ENCODE measurements at regions not wholly inside any gene's neighbourhood (a gene's known extent, or its start where the extent isn't known, plus 50 kb on each side); places are given as distances from the start of the nearest gene placed in this dataset.
"Not testable (repeated sequence)": the region's sequence is repeated elsewhere in the genome, so short reads cannot be mapped to it uniquely, and the experiment has no call there.

DNA sequence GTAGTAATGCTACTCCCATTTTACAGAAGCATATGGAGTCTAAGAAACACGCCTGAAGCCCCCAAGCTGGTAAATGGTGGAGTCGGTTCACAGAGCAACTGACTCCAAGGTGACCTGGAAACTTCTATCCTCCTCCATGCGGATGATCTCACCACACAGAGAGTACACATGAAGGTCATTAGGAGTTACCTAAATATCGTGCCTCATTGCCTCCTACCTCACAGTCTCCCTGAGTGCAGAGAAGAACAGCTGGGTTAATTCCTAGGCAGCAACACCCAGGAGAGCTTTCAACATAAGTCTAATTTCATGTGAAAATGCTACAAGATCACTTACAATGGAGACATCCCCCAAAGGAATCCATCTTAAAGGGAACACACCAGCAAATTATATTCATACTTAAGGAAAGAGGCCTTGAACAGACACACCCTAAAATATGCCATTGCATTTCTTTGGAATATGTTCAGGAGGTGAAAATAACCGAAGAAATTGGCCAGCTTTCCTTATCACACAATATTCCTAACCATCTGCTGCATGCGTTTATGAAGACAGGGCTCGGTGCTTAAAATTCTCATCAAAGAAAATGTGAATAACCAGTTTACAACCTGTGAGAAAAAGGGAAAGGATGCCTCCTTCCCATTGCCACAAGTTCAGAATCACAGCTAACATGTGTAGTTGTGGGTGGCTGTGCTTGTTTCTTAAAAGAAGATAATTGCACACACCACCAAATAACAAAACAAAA, 203.6 kb upstream of the NBEA start:
- Histone ChIP-seq H3K9ac (ENCODE audit: low read depth in 1 of 2, low read length in 2 of 2) (no peak overlapping the region), H3K27me3 (ENCODE audit: control insufficient read depth in 4 of 4, insufficient read depth in 4 of 4, low read length in 3 of 4) (no peaks in the 10 kb centered on the region), H3K27ac (ENCODE audit: low read depth in 1 of 2, low read length in 2 of 2) (no peak overlapping the region), H3K4me3 (ENCODE audit: low read depth in 1 of 3, low read length in 3 of 3) (no peak overlapping the region), H3K36me3 (ENCODE audit: control insufficient read depth in 4 of 4, insufficient read depth in 3 of 4, low read depth in 1 of 4, low read length in 3 of 4) (no peaks in the 10 kb centered on the region), H3K4me1 (ENCODE audit: control insufficient read depth in 4 of 4, insufficient read depth in 4 of 4, low read length in 3 of 4) (no peaks in the 10 kb centered on the region), H3K9me3 (ENCODE audit: control insufficient read depth in 4 of 4, low read length in 3 of 4) (no peaks in the 10 kb centered on the region)
- DNase-seq (ENCODE audit: low spot score), result no peak
- TF ChIP-seq YY1 (IDR thresholded peaks at IDR 0.05), result no peak
- no peak for TF ChIP-seq HNF4A (conservative IDR thresholded peaks at IDR 0.05)
- 68% methylated on average over 7 of the region's 7 CpGs for WGBS

DNA sequence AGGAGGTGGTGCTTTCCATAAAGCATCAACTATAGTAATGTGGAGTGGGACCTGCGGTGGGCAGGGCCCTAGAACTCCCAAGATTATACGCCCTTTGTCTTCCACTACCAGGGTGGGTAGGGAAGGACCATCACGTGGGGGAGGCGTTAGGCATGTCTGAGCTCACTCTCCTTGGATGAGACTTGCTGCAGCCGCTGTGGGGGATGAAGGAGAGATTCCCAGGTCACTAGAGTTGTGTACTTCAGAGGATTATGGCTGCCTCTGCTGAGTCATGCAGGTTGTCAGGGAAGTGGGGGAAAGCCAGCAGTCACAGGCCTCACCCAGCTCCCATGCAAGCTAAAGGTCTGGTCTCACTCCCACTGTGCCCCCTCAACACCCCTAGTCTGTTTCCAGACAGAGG, 195.0 kb upstream of the NBEA start:
- not testable (repeated sequence) for H3K4me3 ChIP-seq (ENCODE audit: low read depth in 1 of 3, low read length in 3 of 3); H3K4me1 ChIP-seq (ENCODE audit: control insufficient read depth in 4 of 4, insufficient read depth in 4 of 4, low read length in 3 of 4); H3K36me3 ChIP-seq (ENCODE audit: control insufficient read depth in 4 of 4, insufficient read depth in 3 of 4, low read depth in 1 of 4, low read length in 3 of 4); H3K27ac ChIP-seq (ENCODE audit: low read depth in 1 of 2, low read length in 2 of 2); H3K9me3 ChIP-seq (ENCODE audit: control insufficient read depth in 4 of 4, low read length in 3 of 4); DNase-seq (ENCODE audit: low spot score); H3K27me3 ChIP-seq (ENCODE audit: control insufficient read depth in 4 of 4, insufficient read depth in 4 of 4, low read length in 3 of 4); H3K9ac ChIP-seq (ENCODE audit: low read depth in 1 of 2, low read length in 2 of 2)
- 85% methylated on average over 5 of the region's 5 CpGs for WGBS

DNA sequence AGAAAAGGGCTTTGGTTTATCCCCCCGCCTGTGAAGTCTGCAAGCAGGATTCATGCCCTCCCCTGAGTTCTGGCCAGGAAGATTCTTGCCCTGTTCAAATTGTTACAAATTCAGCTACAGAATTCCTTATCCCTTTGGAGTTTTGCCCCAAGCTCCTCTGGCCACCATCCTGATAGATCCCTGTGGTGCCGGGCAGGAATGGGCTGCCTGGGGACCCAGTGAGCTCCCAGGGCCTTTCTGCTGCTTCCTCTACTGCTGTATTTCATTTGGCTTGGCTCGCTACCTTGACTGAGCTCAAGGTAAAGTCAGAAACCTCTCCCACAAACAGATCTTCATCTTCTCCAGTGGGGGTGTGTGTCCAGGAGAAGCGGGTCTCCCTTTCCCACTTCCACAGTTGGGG, 194.6 kb upstream of the NBEA start:
- Histone ChIP-seq H3K9me3 (ENCODE audit: control insufficient read depth in 4 of 4, low read length in 3 of 4) (no peaks in the 10 kb centered on the region), H3K4me3 (ENCODE audit: low read depth in 1 of 3, low read length in 3 of 3) (no peak overlapping the region), H3K4me1 (ENCODE audit: control insufficient read depth in 4 of 4, insufficient read depth in 4 of 4, low read length in 3 of 4) (peaks cover 0 to 3% (median 0%) of the 10 kb centered on the region in 4 donors), H3K27me3 (ENCODE audit: control insufficient read depth in 4 of 4, insufficient read depth in 4 of 4, low read length in 3 of 4) (no peaks in the 10 kb centered on the region), H3K36me3 (ENCODE audit: control insufficient read depth in 4 of 4, insufficient read depth in 3 of 4, low read depth in 1 of 4, low read length in 3 of 4) (no peaks in the 10 kb centered on the region), H3K9ac (ENCODE audit: low read depth in 1 of 2, low read length in 2 of 2) (no peak overlapping the region), H3K27ac (ENCODE audit: low read depth in 1 of 2, low read length in 2 of 2) (no peak overlapping the region)
- DNase-seq (ENCODE audit: low spot score), result no peak
- 82% methylated on average over 4 of the region's 4 CpGs for WGBS
- no peak for TF ChIP-seq YY1 (IDR thresholded peaks at IDR 0.05)
- TF ChIP-seq RXRA (IDR thresholded peaks at IDR 0.05), result no peak
- TF ChIP-seq, protein P1, sequence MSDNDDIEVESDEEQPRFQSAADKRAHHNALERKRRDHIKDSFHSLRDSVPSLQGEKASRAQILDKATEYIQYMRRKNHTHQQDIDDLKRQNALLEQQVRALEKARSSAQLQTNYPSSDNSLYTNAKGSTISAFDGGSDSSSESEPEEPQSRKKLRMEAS (IDR thresholded peaks at IDR 0.05), result no peak
- TF ChIP-seq EGR1 (IDR thresholded peaks at IDR 0.05; ENCODE audit: low read depth in 2 of 2), result no peak
- TF ChIP-seq, protein P2, sequence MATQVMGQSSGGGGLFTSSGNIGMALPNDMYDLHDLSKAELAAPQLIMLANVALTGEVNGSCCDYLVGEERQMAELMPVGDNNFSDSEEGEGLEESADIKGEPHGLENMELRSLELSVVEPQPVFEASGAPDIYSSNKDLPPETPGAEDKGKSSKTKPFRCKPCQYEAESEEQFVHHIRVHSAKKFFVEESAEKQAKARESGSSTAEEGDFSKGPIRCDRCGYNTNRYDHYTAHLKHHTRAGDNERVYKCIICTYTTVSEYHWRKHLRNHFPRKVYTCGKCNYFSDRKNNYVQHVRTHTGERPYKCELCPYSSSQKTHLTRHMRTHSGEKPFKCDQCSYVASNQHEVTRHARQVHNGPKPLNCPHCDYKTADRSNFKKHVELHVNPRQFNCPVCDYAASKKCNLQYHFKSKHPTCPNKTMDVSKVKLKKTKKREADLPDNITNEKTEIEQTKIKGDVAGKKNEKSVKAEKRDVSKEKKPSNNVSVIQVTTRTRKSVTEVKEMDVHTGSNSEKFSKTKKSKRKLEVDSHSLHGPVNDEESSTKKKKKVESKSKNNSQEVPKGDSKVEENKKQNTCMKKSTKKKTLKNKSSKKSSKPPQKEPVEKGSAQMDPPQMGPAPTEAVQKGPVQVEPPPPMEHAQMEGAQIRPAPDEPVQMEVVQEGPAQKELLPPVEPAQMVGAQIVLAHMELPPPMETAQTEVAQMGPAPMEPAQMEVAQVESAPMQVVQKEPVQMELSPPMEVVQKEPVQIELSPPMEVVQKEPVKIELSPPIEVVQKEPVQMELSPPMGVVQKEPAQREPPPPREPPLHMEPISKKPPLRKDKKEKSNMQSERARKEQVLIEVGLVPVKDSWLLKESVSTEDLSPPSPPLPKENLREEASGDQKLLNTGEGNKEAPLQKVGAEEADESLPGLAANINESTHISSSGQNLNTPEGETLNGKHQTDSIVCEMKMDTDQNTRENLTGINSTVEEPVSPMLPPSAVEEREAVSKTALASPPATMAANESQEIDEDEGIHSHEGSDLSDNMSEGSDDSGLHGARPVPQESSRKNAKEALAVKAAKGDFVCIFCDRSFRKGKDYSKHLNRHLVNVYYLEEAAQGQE (IDR thresholded peaks at IDR 0.05), result no peak
- no peak for TF ChIP-seq FOXA2 (IDR thresholded peaks at IDR 0.05)
- no peak for TF ChIP-seq NR2F2 (IDR thresholded peaks at IDR 0.05)
- TF ChIP-seq SP1 (IDR thresholded peaks at IDR 0.05), result no peak
- TF ChIP-seq, protein P3, sequence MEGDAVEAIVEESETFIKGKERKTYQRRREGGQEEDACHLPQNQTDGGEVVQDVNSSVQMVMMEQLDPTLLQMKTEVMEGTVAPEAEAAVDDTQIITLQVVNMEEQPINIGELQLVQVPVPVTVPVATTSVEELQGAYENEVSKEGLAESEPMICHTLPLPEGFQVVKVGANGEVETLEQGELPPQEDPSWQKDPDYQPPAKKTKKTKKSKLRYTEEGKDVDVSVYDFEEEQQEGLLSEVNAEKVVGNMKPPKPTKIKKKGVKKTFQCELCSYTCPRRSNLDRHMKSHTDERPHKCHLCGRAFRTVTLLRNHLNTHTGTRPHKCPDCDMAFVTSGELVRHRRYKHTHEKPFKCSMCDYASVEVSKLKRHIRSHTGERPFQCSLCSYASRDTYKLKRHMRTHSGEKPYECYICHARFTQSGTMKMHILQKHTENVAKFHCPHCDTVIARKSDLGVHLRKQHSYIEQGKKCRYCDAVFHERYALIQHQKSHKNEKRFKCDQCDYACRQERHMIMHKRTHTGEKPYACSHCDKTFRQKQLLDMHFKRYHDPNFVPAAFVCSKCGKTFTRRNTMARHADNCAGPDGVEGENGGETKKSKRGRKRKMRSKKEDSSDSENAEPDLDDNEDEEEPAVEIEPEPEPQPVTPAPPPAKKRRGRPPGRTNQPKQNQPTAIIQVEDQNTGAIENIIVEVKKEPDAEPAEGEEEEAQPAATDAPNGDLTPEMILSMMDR (IDR thresholded peaks at IDR 0.05; ENCODE audit: low read depth, low read length, missing input control), result no peak
- no peak for TF ChIP-seq JUND (IDR thresholded peaks at IDR 0.05)
- TF ChIP-seq, protein P4, sequence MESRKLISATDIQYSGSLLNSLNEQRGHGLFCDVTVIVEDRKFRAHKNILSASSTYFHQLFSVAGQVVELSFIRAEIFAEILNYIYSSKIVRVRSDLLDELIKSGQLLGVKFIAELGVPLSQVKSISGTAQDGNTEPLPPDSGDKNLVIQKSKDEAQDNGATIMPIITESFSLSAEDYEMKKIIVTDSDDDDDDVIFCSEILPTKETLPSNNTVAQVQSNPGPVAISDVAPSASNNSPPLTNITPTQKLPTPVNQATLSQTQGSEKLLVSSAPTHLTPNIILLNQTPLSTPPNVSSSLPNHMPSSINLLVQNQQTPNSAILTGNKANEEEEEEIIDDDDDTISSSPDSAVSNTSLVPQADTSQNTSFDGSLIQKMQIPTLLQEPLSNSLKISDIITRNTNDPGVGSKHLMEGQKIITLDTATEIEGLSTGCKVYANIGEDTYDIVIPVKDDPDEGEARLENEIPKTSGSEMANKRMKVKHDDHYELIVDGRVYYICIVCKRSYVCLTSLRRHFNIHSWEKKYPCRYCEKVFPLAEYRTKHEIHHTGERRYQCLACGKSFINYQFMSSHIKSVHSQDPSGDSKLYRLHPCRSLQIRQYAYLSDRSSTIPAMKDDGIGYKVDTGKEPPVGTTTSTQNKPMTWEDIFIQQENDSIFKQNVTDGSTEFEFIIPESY (IDR thresholded peaks at IDR 0.05), result no peak
- TF ChIP-seq TAF1 (conservative IDR thresholded peaks at IDR 0.05), result no peak
- TF ChIP-seq, protein P5, sequence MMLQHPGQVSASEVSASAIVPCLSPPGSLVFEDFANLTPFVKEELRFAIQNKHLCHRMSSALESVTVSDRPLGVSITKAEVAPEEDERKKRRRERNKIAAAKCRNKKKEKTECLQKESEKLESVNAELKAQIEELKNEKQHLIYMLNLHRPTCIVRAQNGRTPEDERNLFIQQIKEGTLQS (IDR thresholded peaks at IDR 0.05), result no peak
- no peak for TF ChIP-seq FOXA1 (IDR thresholded peaks at IDR 0.05)
- no peak for TF ChIP-seq HNF4A (conservative IDR thresholded peaks at IDR 0.05)
- no peak for TF ChIP-seq RAD21 (IDR thresholded peaks at IDR 0.05)
- no peak for TF ChIP-seq HNF4G (IDR thresholded peaks at IDR 0.05)
- no peak for TF ChIP-seq GABPA (IDR thresholded peaks at IDR 0.05 in 1 of 2, conservative IDR thresholded peaks at IDR 0.05 in 1 of 2)

Measured in liver (tissue), 8 donors.